ENCODE measurements at regions not wholly inside any gene's neighbourhood (a gene's known extent, or its start where the extent isn't known, plus 50 kb on each side); places are given as distances from the start of the nearest gene placed in this dataset.

- no peak for DNase-seq (ENCODE audit: extremely low read depth, low read depth)
These were observed 76.5 kb upstream of the FRY start for GRCh38 chr13:31955101-31955500.

GRCh38 chr13:31955741-31956140 is 75.8 kb upstream of the FRY start:
- no peak for DNase-seq (ENCODE audit: extremely low read depth, low read depth)

GRCh38 chr13:31956980-31957644 is 74.5 kb upstream of the FRY start:
- DNase-seq (ENCODE audit: extremely low read depth, low read depth), result no peak

- DNase-seq (ENCODE audit: extremely low read depth, low read depth), result no peak
These were observed 73.8 kb upstream of the FRY start for GRCh38 chr13:31957772-31958171.

GRCh38 chr13:31962731-31963370 is 68.7 kb upstream of the FRY start:
- no peak for DNase-seq (ENCODE audit: extremely low read depth, low read depth)

- DNase-seq (ENCODE audit: extremely low read depth, low read depth), result no peak
These were observed 67.9 kb upstream of the FRY start for GRCh38 chr13:31963631-31964030.

GRCh38 chr13:31964168-31964567 is 67.4 kb upstream of the FRY start:
- DNase-seq (ENCODE audit: extremely low read depth, low read depth), result no peak

GRCh38 chr13:31965361-31966066 is 66.1 kb upstream of the FRY start:
- DNase-seq (ENCODE audit: extremely low read depth, low read depth), result no peak

GRCh38 chr13:31967155-31967554 is 64.4 kb upstream of the FRY start:
- no peak for DNase-seq (ENCODE audit: extremely low read depth, low read depth)

GRCh38 chr13:31968473-31968872 is 63.1 kb upstream of the FRY start:
- DNase-seq (ENCODE audit: extremely low read depth, low read depth), result no peak

- no peak for DNase-seq (ENCODE audit: extremely low read depth, low read depth)
These were observed 61.2 kb upstream of the FRY start for GRCh38 chr13:31970231-31970930.

- DNase-seq (ENCODE audit: extremely low read depth, low read depth), result no peak
These were observed 59.1 kb upstream of the FRY start for GRCh38 chr13:31972453-31972852.

GRCh38 chr13:31978021-31978420 is 53.6 kb upstream of the FRY start:
- DNase-seq (ENCODE audit: extremely low read depth, low read depth), result no peak

GRCh38 chr13:31980830-31981229 is 50.7 kb upstream of the FRY start:
- DNase-seq (ENCODE audit: extremely low read depth, low read depth), result no peak

Small RNA genes in the stretch of these regions (small RNA-seq; reads per million reads assigned to genes)
- 0 reads per million in 2 experiments for gene RF00017
